GM23248 (cell line): ENCODE measurements at regions not wholly inside any gene's neighbourhood (a gene's known extent, or its start where the extent isn't known, plus 50 kb on each side); places are given as distances from the start of the nearest gene placed in this dataset.

Source experiments
- EZH2 ChIP-seq: fragments of 200-600 bp; sonication (generic); IDR thresholded peaks from 2 replicates; pipeline ENCODE4 v1.6.1; 2018; ENCODE audit warnings: antibody characterized with exemption, mild to moderate bottlenecking; ENCODE audit not compliant: insufficient read depth, poor library complexity, severe bottlenecking
- EZH2phosphoT487 ChIP-seq: fragments of 200-600 bp; sonication (generic); IDR thresholded peaks from 2 replicates; pipeline ENCODE4 v1.6.1; 2018; ENCODE audit warnings: antibody characterized with exemption, moderate library complexity, mild to moderate bottlenecking, low read depth; ENCODE audit not compliant: insufficient read depth

DNA sequence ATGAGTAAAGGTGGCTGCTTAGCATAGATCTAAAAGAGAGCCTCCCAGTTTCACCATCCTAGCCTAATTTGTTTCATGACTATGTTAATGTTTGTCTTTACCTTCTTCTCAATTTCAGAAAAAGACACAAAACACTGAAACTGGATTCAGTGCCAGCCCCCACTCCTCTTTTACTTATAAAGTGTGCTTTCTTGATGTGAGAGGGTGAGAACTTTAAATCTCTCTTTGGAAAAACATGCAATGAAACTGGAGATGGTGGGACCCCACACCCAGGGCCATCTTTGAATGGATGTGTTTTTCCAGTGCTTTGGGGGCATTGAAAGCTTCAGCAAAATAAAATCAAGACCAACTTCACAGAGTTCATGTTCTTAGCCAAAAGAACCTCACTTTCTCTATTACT is 185.9 kb downstream of the CYRIA start:
- TF ChIP-seq EZH2 (no peak), EZH2phosphoT487 (no peak)
